Skin epidermis (tissue), 12 donors: ENCODE measurements at regions not wholly inside any gene's neighbourhood (a gene's known extent, or its start where the extent isn't known, plus 50 kb on each side); places are given as distances from the start of the nearest gene placed in this dataset.

ENCODE experiments used
- H3K27ac ChIP-seq, 21 experiments: fragments of 200-600 bp; sonication (generic) in 11 of 21; one replicate each; pipeline ENCODE4 v1.5.0; 2020; ENCODE audit warnings: mild to moderate bottlenecking in 3 of 21, inconsistent platforms in 2 of 21, moderate library complexity in 2 of 21
- H3K4me3 ChIP-seq, 7 experiments: fragments of 200-600 bp; sonication (generic) in 2 of 7; one replicate each; pipeline ENCODE4 v1.5.0; 2020; ENCODE audit warnings: inconsistent platforms in 2 of 7, mild to moderate bottlenecking in 2 of 7, moderate library complexity in 1 of 7

DNA sequence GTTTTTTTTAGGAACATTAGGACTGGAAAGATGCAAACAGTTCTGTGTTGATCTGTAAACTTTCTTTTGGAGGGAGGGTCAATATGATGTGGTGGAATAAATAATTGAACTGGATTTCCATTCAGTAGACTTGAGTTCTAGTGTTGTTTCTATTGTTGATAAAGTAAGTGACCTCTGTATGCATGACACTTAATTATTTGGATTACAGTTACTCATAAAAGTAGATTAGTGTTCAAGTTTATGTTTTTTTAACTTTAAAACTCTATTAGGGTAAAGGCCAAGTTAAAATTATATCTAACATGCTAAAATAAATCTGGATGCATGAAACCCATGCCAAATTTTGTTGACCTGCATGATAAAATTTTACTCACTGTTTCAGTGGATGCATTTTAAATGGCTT is 85.4 kb upstream of the NR3C2 start:
- no peak overlapping the region for H3K27ac ChIP-seq
- no peak overlapping the region for H3K4me3 ChIP-seq

GRCh38 chr4:148522995-148523394 is 80.8 kb upstream of the NR3C2 start:
- Histone ChIP-seq H3K27ac (no peak overlapping the region), H3K4me3 (no peak overlapping the region)

DNA sequence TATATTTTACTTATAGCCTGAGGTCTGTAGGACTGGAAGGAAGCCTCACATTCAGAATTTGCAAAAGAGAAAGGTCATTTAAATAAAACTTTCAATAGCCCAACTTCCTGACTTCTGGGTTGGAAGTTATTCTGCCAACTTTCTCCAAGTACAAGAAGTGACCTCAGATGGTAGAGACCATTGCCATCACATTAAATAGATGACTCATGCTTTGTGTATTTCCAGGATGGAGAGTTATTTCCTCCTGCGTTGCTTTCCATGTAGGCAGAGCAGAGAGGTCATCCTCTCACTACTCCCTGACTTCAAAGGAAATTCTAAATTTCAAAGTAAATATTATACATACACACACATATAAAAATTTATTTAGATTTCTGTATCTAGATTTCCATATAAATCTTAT is 73.0 kb upstream of the NR3C2 start:
- Histone ChIP-seq H3K27ac (no peak overlapping the region), H3K4me3 (no peak overlapping the region)

DNA sequence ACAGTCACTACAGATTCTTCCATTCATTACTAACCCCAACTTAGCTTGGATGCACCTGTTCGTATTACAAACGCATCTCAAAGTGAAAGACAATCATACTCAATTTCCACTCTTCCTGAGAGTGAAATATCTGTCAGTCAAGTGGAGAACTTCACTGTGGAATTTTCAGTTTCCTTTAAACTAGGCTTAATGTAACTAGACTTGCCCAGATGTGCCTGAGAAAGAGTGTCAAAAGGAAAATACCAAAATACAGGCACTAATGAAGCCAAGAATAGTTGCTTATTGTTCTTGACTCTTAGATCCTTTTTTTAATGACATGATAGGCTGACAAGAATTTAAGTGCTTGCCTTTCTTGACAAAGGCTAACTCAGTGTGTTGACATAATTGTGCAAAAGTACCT is 72.4 kb upstream of the NR3C2 start:
- H3K4me3 ChIP-seq = no peak overlapping the region
- H3K27ac ChIP-seq = no peak overlapping the region

- Histone ChIP-seq H3K27ac (no peak overlapping the region), H3K4me3 (no peak overlapping the region)
Observed at GRCh38 chr4:148514041-148514440, 71.8 kb upstream of the NR3C2 start.

- Histone ChIP-seq H3K27ac (no peak overlapping the region), H3K4me3 (no peak overlapping the region)
Observed at GRCh38 chr4:148510211-148510610, 68.0 kb upstream of the NR3C2 start.

- no peak overlapping the region for H3K27ac ChIP-seq
- no peak overlapping the region for H3K4me3 ChIP-seq
Observed at GRCh38 chr4:148503681-148504080, 61.5 kb upstream of the NR3C2 start.

DNA sequence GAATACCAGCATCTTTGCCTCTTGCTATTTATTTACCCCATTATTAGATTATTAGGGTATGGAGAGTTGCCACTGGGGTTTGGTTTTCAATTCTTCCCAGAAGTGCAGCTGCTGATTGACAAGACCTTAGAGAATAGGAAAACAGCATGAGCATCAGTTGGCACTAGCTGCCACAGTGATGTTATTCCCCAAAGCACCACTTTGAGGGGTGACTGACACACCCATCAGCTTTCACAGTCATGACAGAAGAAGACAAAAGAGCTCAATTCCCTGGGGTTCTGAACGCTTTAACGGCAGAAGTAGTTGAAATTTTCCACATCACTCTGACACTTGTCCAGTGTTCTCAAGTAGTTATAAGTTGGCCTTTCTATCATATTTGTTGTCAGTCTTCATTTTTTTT is 55.0 kb upstream of the NR3C2 start:
- Histone ChIP-seq H3K4me3 (no peak overlapping the region), H3K27ac (no peak overlapping the region)

- H3K27ac ChIP-seq = no peak overlapping the region
- no peak overlapping the region for H3K4me3 ChIP-seq
Observed at GRCh38 chr4:148495463-148495862, 53.2 kb upstream of the NR3C2 start.
